ENCODE measurements at regions not wholly inside any gene's neighbourhood (a gene's known extent, or its start where the extent isn't known, plus 50 kb on each side); places are given as distances from the start of the nearest gene placed in this dataset.
A peak's percentile ranks its signal among the peaks of the same experiment; 100 is the strongest.

GRCh38 chr6:74875193-74875592 lies 330.7 kb downstream of the COL12A1 start:
- DNase-seq, result no peak

- no peak for DNase-seq
Observed at GRCh38 chr6:74872754-74873476, 332.9 kb downstream of the COL12A1 start.

GRCh38 chr6:74871757-74872156 lies 334.1 kb downstream of the COL12A1 start:
- no peak for DNase-seq

GRCh38 chr6:74870403-74870802 lies 335.4 kb downstream of the COL12A1 start:
- no peak for DNase-seq

GRCh38 chr6:74867291-74867690 lies 338.6 kb downstream of the COL12A1 start:
- DNase-seq, result no peak

GRCh38 chr6:74863968-74864367 lies 341.9 kb downstream of the COL12A1 start:
- DNase-seq, result no peak

GRCh38 chr6:74860456-74860855 lies 345.4 kb downstream of the COL12A1 start:
- no peak for DNase-seq

GRCh38 chr6:74857157-74857556 lies 348.7 kb downstream of the COL12A1 start:
- DNase-seq, result no peak

- DNase-seq, result no peak
Observed at GRCh38 chr6:74853991-74854390, 351.9 kb downstream of the COL12A1 start.

GRCh38 chr6:74851596-74851995 lies 354.3 kb downstream of the COL12A1 start:
- DNase-seq, result no peak

DNA sequence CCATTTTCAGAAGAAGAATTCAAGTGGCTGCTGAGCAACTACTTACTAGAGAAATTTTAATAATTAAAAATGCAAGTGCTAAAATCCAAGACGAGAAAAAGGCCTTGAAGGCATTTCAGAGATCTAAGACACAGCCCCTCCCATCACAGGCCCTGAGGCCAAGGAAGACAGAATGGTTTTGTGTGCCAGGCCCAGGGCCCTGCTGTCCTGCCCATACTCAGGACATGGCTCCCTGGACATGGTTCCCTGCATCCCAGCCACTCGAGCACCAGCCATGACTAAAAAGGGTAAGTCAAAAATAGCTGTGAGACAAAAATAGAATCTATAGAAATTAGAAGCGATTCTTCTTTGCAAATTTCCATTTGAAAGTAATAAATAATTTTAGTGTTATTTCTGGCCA lies 364.9 kb downstream of the COL12A1 start:
- DNase-seq, result no peak

GRCh38 chr6:74834967-74835366 lies 370.9 kb downstream of the COL12A1 start:
- no peak for DNase-seq

GRCh38 chr6:74826263-74826662 lies 379.6 kb downstream of the COL12A1 start:
- DNase-seq, result peak; percentile 21

- DNase-seq, result no peak
Observed at GRCh38 chr6:74814440-74814839, 391.4 kb downstream of the COL12A1 start.

DNA sequence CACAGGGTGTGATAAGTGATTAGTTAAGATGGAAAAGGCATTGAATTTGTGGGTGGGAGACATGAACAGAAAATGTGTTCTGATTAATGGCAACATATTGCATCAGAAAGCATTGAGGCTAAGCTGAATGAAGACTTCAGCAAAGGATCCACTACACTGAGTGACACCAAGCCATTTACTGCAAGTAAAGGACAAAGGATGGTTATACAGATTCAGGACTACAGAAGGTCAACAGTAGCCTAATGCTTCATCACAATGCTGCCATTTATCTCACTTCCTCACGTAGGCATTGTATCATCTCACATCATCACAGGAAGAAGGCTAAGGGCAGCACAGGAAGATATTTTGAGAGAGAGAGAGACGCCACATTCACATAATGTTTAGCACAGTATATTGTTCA lies 398.2 kb downstream of the COL12A1 start:
- DNase-seq, result no peak

GRCh38 chr6:74805916-74806696 lies 399.7 kb downstream of the COL12A1 start:
- DNase-seq, result peak; percentile 28

DNA sequence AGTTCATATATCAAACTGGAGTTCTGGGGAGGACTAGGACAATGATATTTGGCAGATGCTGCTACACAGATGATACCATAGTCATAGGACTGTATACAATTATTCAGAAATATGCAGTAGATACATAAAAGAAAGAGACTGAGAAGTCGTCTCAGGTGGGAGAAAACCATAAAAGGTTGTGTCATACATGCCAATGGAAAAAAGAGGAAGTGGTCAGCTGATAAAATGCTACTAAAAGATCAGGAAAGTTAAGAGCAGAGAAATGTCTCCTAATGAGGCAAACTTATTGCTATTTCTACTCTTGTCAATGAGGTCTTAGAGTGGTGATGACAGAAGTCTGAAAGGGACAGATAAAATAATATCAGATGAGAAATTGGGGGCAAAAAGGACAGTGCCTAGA lies 407.6 kb downstream of the COL12A1 start:
- DNase-seq, result no peak

DNA sequence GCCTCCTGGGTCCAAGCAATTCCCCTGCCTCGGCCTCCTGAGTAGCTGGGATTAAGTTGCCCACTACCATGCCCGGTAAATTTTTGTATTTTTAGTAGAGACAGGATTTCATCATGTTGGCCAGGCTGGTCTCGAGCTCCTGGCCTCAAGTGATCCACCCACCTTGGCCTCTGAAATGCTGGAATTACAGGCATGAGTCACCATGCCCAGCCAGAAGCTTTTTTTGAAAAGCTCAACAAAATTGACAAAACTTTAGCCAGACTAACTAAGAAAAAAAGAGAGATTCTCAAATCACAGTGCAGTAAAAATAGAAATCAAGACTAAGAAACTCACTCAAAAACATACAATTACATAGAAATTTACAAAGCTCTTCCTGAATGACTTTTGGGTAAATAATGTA lies 420.6 kb downstream of the COL12A1 start:
- DNase-seq, result no peak

DNA sequence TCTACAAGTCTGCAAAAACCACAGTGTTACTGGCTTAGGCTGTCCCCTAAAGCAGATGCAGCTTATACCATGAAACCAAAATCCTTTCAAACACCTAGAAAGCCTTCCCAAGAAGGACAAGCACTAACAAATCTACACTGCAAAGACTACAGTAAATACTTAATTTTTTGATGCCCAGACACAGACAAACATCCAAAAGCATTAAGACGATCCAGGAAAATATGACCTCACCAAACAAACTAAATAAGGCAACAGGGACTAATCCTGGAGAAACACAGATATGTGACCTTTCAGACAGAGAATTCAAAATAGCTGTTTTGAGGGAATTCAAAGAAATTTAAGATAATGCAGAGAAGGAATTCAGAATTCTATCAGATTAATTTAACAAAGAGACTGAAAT lies 423.5 kb downstream of the COL12A1 start:
- DNase-seq, result no peak

DNA sequence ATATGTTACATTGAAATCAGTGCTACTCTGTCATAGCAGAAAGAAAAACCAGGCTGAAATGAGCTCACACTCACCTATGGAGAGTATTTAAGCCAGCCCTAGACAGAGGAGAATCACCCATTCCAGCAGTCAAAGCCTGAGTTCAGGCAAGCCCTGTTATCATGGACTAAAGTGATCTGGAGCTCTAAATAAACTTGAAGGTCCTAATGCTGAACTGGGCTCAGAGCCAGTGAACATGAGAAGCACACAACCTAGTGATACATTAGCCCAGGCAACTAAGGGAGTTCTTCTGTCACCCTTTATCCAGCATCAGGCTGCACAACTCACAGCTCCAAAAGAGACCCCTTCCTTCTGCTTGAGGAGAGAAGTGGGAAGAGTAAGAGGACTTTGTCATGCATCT lies 425.0 kb downstream of the COL12A1 start:
- DNase-seq, result no peak

GRCh38 chr6:74768738-74769137 lies 437.1 kb downstream of the COL12A1 start:
- DNase-seq, result no peak

GRCh38 chr6:74768120-74768519 lies 437.7 kb downstream of the COL12A1 start:
- DNase-seq, result no peak

GRCh38 chr6:74765486-74765885 lies 440.4 kb downstream of the COL12A1 start:
- DNase-seq, result no peak

- no peak for DNase-seq
Observed at GRCh38 chr6:74764486-74764885, 441.4 kb downstream of the COL12A1 start.

DNA sequence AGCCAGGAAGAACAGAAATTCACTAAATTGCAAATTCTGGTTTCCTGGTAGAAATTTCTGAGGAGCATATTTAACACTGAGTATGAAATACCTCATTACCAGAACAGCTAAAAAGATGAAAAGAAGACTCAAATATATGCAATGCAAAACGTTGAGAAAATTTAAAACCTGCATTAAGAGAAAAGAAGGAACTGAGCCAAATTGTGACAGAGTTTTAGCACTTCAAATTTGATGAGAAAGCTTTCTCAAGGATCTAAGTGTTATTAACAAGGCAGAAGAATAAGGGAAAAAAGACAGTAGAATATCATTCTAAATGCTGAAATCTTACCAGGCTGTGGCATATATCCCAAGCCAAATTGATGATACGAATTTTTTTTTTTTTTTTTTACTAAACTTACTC lies 443.0 kb downstream of the COL12A1 start:
- no peak for DNase-seq
